ENCODE measurements at regions not wholly inside any gene's neighbourhood (a gene's known extent, or its start where the extent isn't known, plus 50 kb on each side); places are given as distances from the start of the nearest gene placed in this dataset.
A peak's percentile ranks its signal among the peaks of the same experiment; 100 is the strongest.

DNA sequence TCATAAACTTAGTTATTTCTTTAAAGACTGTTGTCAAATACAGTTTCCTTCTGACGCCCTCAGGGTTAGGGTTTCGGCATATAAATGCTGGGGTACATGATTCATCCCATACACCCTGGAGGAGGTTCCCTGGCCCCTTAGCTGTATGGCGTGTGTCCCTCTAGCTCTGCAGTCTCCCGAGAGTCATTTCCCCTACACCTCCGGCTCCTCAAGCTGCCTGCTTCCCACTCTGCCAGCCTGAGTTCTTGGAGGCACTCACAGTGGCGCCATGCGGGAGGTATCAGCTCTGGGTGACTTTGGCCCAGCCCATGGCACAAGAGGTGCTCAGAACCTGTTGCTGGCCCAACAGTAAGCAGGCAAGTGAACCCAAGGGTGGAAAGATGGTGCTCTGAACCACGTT is 70.2 kb upstream of the TRPM1 start:
- no peaks in the 10 kb centered on the region for H3K36me3 ChIP-seq (ENCODE audit: control insufficient read depth, insufficient read depth, low read length)
- H3K4me3 ChIP-seq (ENCODE audit: low read depth, low read length): no peak overlapping the region
- DNase-seq (ENCODE audit: low read depth): no peak
- H3K27me3 ChIP-seq (ENCODE audit: control insufficient read depth, insufficient read depth, low read length): no peaks in the 10 kb centered on the region
- no peak for TF ChIP-seq CTCF (IDR thresholded peaks at IDR 0.05; ENCODE audit: insufficient read depth, low read length, severe bottlenecking)
- no peak for FAIRE-seq

DNA sequence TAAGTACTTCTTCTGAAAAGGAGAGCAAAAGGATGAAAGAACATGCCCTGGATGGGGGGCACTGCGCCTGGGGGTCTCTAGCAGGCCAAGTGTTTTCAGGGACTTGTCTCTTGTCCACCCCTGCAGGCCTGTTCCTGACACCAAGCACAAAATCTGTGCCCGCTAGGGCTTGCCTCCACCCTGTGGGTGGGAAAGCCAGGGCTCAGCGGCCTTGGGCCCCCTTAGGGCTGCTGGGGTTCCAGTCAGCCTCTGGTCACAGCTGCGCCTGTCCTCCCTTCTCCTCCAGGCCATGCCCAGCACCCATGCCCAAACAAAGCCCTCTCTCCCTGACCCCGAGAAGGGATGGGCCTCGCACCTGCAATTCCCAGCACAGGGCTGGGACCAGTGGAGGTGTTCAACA is 71.1 kb upstream of the TRPM1 start:
- H3K36me3 ChIP-seq (ENCODE audit: control insufficient read depth, insufficient read depth, low read length): no peaks in the 10 kb centered on the region
- DNase-seq (ENCODE audit: low read depth) (no peak), FAIRE-seq (no peak)
- H3K27me3 ChIP-seq (ENCODE audit: control insufficient read depth, insufficient read depth, low read length): no peaks in the 10 kb centered on the region
- H3K4me3 ChIP-seq (ENCODE audit: low read depth, low read length): no peak overlapping the region
- no peak for TF ChIP-seq CTCF (IDR thresholded peaks at IDR 0.05; ENCODE audit: insufficient read depth, low read length, severe bottlenecking)

GRCh38 chr15:31173790-31174450 is 72.4 kb upstream of the TRPM1 start:
- FAIRE-seq: no peak

DNA sequence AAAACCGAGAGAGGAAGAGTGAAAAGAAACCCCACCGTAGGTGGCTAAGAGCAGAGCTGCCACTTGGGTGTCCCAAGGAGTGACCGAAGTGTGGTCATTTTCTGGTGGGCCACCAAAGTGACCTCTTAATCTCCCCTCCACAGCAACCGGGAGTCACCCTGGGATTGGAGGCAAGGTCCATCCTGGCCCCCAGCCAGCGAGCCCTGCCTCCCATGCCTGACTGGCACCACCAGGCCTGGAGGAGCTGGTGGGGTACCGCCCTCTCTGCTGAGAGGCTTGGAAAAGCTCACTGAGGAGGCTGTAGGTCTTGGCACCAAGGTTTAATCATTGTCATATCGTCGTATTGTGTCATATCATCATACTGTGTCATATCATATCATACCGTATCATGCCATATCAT is 74.0 kb upstream of the TRPM1 start:
- DNase-seq (ENCODE audit: low read depth) (no peak), FAIRE-seq (no peak)
- H3K27me3 ChIP-seq (ENCODE audit: control insufficient read depth, insufficient read depth, low read length): no peaks in the 10 kb centered on the region
- no peaks in the 10 kb centered on the region for H3K36me3 ChIP-seq (ENCODE audit: control insufficient read depth, insufficient read depth, low read length)
- no peak for TF ChIP-seq CTCF (IDR thresholded peaks at IDR 0.05; ENCODE audit: insufficient read depth, low read length, severe bottlenecking)
- no peak overlapping the region for H3K4me3 ChIP-seq (ENCODE audit: low read depth, low read length)

More at GRCh38 chr15:31173790-31174450, 72.4 kb upstream of the TRPM1 start:
- Histone ChIP-seq H3K4me3 (ENCODE audit: low read depth, low read length) (no peak overlapping the region), H3K27me3 (ENCODE audit: control insufficient read depth, insufficient read depth, low read length) (no peaks in the 10 kb centered on the region), H3K36me3 (ENCODE audit: control insufficient read depth, insufficient read depth, low read length) (no peaks in the 10 kb centered on the region)
- DNase-seq (ENCODE audit: low read depth): no peak
- no peak for TF ChIP-seq CTCF (IDR thresholded peaks at IDR 0.05; ENCODE audit: insufficient read depth, low read length, severe bottlenecking)

DNA sequence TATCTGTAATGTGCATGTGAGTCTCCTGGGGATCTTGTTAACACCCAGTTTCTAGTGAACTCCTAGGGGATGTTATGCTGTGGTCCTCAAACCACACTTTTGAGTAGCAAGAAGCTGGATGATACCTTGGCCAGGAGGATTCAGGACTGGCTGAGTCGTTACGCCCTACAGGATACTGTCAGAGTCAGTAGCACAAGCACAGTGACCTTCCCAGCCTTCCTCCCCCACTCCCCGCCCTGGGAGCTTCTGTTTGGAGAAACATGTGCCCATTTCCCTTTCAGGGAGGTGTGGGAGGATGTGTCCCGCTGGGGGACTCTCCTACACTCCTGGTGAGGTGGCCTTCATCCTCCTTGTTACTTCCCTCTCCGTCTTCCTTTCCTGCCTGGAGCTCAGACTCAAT is 76.4 kb upstream of the TRPM1 start:
- Histone ChIP-seq H3K4me3 (ENCODE audit: low read depth, low read length) (no peak overlapping the region), H3K27me3 (ENCODE audit: control insufficient read depth, insufficient read depth, low read length) (no peaks in the 10 kb centered on the region), H3K36me3 (ENCODE audit: control insufficient read depth, insufficient read depth, low read length) (no peaks in the 10 kb centered on the region)
- no peak for TF ChIP-seq CTCF (IDR thresholded peaks at IDR 0.05; ENCODE audit: insufficient read depth, low read length, severe bottlenecking)
- FAIRE-seq (peak; percentile 81), DNase-seq (ENCODE audit: low read depth) (peak; percentile 9)

GRCh38 chr15:31178705-31179104 is 77.2 kb upstream of the TRPM1 start:
- H3K4me3 ChIP-seq (ENCODE audit: low read depth, low read length): no peak overlapping the region
- FAIRE-seq: no peak
- H3K27me3 ChIP-seq (ENCODE audit: control insufficient read depth, insufficient read depth, low read length): no peaks in the 10 kb centered on the region
- DNase-seq (ENCODE audit: low read depth): no peak
- no peak for TF ChIP-seq CTCF (IDR thresholded peaks at IDR 0.05; ENCODE audit: insufficient read depth, low read length, severe bottlenecking)
- no peaks in the 10 kb centered on the region for H3K36me3 ChIP-seq (ENCODE audit: control insufficient read depth, insufficient read depth, low read length)

Data from bronchial epithelial cell (primary cell).